NCI-H526 treated with DMSO at 0.1 percent for 48 hours (cell line): ENCODE measurements at regions not wholly inside any gene's neighbourhood (a gene's known extent, or its start where the extent isn't known, plus 50 kb on each side); places are given as distances from the start of the nearest gene placed in this dataset.
"Not testable (repeated sequence)": the region's sequence is repeated elsewhere in the genome, so short reads cannot be mapped to it uniquely, and the experiment has no call there.

ENCODE experiments used
- DNase-seq: peaks from one replicate; lab custom pipeline; 2025; lab: John Stamatoyannopoulos, UW

DNA sequence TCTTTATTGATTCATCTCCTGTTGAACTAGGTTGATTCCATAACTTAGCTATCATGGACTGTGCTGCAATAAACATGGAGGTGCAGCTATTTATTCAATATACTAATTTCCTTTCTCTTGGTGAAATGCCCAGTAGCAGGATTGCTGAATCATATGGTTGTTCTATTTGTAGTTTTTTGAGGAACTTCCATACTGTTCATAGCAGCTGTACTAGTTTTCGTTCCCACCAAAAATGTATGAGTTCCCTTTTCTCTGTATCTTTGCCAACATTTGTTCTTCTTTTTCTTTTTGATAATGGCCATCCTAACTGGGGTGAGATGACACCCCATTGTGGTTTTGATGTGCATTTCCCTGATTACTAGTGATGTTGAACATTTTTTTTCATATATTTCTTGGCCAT is 87.2 kb upstream of the NAV2 start:
- no peak for DNase-seq

- DNase-seq = no peak
Measured at GRCh38 chr11:19617696-19618523, 94.7 kb upstream of the NAV2 start.

DNA sequence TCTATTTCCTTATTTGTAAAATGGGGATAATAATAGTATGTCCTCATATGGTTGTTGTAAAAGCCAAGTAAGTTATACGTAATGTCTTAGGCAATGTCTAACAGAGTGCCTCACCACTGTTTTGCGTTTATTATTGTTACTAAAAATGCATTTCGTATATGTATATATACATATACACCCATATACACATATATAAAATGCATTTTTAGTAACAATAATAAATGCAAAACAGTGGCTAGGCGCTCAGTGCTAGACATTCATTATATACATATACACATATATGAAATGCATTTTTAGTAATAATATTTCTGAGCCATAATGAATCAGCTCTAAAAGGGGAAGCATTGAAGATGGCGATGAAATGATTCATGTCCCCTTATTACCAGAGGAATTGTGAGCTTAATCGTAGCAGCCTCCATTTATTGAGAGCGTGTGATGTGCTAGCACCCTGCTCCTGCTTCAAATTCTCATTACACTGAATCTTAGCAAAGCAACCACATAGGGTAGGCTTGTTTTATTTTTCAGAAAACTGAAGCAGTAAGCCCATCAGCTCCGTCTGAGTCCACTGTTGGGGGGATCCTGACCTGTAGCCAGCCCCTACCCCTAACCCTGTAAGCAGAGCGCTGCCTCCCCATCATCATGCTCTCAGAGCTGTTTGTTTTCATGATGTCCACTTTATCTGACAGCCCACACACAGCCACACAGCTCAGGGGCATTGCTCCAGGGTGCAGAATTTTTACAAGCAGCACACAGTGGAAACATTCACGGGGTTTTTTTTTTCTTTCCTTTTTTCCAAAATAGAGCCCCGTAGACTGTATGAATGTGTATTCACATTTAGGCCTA is 97.1 kb upstream of the NAV2 start:
- no peak for DNase-seq

DNA sequence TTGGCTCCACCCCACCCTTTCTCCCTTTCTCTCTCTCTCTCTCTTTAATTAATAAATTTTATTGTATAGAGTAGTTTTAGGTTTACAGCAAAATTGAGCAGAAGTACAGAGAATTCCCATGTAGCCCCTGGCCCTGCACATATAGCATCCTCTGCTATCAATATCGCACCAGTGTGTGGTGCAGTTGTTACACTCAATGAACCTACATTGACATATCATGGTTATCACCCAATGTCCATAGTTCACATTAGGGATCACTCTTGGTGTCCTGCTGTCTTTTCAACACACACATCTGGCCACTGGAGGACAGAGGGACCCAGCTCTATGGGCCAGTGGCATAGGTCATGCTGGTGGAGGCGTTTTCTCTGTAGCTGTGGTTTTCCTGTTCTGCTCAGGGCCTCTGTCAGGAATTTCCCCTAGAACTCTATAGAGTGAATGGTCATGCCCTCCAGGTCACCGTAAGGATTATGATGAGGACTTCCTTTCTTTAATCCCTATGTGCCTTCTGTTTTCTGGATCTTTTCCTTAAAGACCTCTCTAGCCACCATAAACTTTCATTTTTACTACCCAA is 98.2 kb upstream of the NAV2 start:
- no peak for DNase-seq

- not testable (repeated sequence) for DNase-seq
Measured at GRCh38 chr11:19612025-19612424, 100.6 kb upstream of the NAV2 start.

DNA sequence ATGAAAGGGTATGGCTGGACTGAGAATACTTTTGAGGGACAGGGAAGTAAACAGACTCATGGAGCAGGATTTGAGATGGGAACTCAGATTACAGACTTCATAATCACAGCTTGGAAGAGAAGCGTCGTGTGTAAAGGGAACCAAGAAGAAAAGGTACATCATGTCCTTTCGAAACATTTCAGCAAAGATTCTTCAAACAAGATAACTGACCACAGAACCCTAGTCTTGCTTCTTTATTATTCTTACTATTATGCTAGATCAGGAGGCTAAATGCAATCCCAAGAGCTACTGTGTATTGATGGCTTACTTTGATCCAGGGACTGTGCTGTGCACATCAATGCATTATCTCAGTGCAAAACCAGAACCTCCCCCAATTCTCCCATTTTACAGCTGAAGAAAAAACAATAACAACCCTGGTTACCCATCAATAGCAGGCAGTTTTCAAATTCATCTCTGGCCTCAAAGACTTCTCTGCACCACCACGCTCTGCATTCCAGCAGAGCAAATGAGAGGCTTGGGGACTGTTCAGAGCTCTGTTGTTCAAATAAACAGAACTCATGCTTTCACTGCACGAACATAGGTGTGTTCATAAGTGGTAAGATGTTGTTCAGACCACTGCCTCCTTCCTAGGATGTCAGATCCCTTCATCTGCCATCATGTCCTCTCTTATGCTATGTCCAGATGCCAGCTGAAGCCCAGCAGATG is 104.8 kb upstream of the NAV2 start:
- DNase-seq = no peak

DNA sequence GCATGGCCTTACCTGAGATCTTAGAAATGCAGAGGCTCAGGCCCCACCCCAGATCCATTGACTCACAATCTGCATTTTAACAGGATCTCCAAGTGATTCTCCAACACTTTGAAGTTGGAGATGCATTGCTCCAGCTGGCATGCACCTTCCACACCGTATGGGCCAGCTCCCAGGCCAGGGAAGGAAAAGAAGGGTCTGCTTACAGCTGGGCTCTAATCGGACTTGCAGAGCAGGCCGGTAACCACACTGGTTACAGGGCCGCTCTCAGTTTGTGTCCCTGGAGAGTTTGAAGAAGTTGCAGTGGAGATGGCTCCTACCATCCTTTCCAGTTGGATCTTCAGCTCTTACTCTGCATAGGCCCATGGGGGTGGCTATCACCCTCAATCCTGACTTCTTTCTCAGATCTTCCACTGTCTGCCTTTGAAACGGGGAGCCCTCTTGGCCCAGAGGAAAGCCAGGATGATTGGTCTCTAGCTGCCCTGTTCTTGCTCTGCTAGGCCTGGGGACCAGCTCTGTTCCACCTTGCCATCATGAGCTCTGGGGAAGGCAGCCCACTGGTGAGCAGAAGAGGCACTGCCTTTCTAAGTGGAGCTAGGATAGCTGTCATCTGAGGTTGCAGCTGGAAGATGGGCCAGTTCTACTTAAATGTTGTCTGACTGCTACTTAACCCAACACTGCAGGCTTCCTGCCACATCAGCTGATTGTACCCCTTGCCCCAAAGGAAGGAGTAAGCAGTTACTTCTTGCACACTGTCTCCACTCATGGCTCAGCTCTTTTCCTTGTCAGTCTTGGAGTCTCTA is 105.6 kb upstream of the NAV2 start:
- DNase-seq = no peak

GRCh38 chr11:19605520-19606371 is 106.9 kb upstream of the NAV2 start:
- no peak for DNase-seq

DNA sequence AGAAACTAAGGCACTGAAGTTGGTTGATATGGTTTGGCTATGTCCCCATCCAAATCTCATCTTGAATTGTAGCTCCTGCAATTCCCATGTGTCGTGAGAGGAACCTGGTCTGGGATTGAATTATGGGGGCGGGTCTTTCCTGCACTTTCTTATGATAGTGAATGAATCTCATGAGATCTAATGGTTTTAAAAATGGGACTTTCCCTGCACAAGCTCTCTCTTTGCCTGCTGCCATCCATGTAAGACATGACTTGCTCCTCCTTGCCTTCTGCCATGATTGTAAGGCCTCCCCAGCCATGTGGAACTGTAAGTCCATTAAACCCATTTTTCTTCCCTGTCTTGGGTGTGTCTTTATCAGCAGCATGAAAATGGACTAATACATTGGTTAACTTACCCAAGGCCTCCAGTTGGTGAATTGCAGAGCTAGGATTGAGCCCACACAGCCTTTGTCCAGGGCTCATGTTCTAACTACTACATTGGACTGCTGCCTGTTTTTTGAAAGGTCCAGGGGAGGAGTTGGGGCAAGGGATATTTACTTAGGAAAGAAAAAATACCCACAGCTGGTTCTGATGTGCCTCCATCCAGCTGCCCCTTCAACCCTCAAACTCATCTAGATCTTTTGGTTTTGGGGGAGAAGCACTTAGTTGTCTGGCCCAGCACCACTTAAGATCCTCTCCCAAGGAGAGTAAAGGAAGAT is 107.8 kb upstream of the NAV2 start:
- no peak for DNase-seq

DNA sequence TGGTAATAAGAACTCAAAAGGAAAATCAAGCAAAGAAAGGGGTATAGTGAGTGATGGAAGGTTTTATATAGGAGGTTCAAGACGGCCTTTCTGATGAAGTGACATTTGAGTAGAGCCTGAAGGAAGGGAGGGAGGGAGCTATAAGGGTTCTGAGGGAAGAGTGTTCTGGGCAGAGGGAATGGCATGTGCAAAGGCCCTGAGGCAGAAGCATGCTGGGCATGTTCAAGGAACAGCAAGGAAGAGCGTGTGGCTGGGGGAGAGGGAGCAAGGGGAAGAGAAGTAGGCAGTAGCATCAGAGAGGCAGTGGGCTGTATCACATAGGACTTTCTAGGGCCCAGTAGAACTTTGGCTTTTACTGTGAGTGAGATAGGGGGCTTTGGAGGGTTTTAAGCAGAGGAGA is 108.9 kb upstream of the NAV2 start:
- no peak for DNase-seq

- DNase-seq = no peak
Measured at GRCh38 chr11:19602891-19603290, 109.7 kb upstream of the NAV2 start.

- DNase-seq = no peak
Measured at GRCh38 chr11:19602406-19602805, 110.2 kb upstream of the NAV2 start.

DNA sequence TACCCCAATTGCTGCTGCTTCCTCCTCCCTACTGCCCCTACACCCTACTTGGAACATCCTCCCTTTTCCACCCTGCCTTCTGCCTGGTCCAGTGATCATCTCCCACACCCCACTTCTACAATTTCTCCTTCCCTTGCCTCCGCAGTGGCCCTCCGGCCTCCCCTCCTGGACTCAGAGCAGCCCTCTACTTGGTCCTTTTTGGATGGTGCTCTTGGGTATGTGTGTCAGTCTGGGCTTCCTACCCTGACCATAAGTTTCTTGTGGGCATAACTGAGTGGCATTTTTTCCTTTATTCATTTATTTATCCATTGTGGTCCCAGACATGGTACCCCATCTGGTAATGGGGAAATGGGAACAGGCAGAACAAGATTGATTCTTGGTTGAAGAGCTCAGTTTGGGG is 111.4 kb upstream of the NAV2 start:
- no peak for DNase-seq

DNA sequence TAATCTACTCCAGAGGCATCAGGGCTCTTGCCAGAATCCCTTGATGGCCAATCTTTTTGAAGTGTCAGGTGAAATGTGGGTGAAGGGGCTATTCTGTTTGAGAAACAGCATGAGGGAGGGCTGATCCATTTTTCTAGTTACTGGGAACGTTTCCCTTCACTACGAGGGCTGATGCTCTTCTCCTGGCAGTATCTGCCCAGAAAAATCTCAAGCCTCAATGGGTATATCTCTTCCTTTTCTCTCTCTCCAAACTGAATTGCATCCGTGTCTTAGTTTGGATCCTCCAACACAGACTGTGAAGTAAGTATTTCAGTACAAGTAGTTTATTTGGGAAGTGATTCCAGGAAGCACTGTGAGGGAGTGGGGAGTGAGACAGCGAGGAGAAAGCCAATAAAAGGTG is 113.0 kb upstream of the NAV2 start:
- DNase-seq = no peak

- no peak for DNase-seq
Measured at GRCh38 chr11:19598876-19599486, 113.7 kb upstream of the NAV2 start.

DNA sequence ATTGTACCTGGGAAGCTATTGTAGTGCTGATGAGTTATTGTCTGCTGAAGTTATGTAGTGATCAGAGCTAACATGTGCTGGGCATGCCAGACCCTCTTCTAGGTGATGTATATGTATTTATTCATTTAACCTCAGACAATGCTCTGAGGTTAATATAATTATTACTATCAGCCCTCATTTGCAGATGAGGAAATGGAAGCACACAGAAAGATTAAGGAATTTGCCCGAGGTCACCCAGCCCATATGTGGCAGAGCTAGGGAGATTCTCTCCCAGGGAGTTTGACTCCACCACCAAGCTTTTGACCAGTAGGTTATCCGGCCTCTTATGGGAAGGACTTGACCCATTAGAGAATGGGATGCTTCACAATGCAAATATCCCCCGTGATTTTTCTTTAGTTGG is 114.2 kb upstream of the NAV2 start:
- no peak for DNase-seq

DNA sequence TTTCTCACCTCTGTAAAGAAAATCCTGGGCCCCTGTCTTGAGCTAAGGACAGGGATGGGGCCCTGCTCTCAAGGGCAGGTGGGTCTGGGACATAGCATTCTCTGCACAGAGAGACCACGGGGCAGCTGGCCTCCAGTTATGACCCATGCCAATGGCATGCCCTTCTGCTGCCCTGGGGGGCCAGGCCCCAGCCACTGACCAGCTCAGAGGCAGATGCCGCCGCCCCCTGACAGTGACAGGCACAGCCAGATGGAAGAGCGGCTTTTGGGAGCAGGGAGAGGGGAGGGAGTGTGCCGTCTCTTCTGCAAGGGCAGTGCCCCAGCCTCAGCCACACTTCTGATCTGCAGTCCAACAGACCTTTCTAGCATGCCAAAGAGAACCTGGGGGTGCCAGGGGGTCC is 114.8 kb upstream of the NAV2 start:
- DNase-seq = no peak

DNA sequence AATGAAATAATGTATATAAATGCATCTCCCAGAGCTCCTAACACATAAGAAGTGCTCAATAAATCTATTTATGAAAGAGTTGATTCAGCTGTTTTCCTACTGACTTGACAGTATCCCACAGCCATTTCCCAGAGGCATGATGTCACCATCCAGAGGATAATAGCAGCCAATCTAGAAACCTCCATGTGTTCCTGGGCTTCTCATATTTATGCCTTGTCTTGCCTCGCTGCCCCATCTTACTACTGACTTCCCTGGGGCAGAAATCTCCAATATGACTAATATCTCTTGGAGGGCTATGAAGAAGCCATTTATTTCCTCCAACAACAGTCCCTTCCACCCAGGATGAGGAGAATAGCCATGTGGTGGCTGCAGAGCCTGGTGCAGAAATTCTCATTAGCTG is 115.4 kb upstream of the NAV2 start:
- no peak for DNase-seq
